AG04450 (cell line): ENCODE measurements at regions not wholly inside any gene's neighbourhood (a gene's known extent, or its start where the extent isn't known, plus 50 kb on each side); places are given as distances from the start of the nearest gene placed in this dataset.

Source experiments
- CTCF ChIA-PET: fragments of 300-600, 350-600 bp; formaldehyde crosslinking; extraction: SDS; loops from one replicate; lab custom pipeline; 2022; ENCODE audit warnings: antibody characterized with exemption, inconsistent platforms; lab: Charles Lee
- POLR2A ChIA-PET: fragments of 350-600 bp; formaldehyde crosslinking; extraction: SDS; loops from one replicate; lab custom pipeline; 2021; ENCODE audit warnings: antibody characterized with exemption, inconsistent platforms; lab: Yijun Ruan, JAX
- DNase-seq: peaks from one replicate; pipeline ENCODE4 v3.0.0-alpha.2; 2011; ENCODE audit warnings: low read depth, low spot score
- H3K27ac ChIP-seq: one replicate; pipeline ENCODE4 v1.5.1; 2012; ENCODE audit warnings: low read depth, low read length, control low read depth
- H3K27me3 ChIP-seq: one replicate; pipeline ENCODE4 v1.6.0; 2012; ENCODE audit warnings: low read length; ENCODE audit not compliant: control insufficient read depth, insufficient read depth
- H3K4me3 ChIP-seq: 2 replicates; pipeline ENCODE4 v1.5.1; 2011; ENCODE audit warnings: mild to moderate bottlenecking, low read depth, low read length, control low read depth
- H3K9me3 ChIP-seq: 2 replicates; pipeline ENCODE4 v1.5.1; 2012; ENCODE audit warnings: low read length; ENCODE audit not compliant: control insufficient read depth, insufficient read depth
- CTCF ChIP-seq: IDR thresholded peaks from 2 replicates; pipeline ENCODE4 v1.5.1; 2011; ENCODE audit warnings: low read depth, low read length, control low read depth, inconsistent platforms

GRCh38 chr2:58369594-58369993 is 128.5 kb upstream of the FANCL start:
- Histone ChIP-seq H3K9me3 (no peaks in the 10 kb centered on the region), H3K4me3 (no peak overlapping the region), H3K27ac (no peak overlapping the region), H3K27me3 (no peaks in the 10 kb centered on the region)
- CTCF ChIA-PET, result no interaction called here
- TF ChIP-seq CTCF, result no peak
- POLR2A ChIA-PET, result no interaction called here
- DNase-seq, result no peak

- POLR2A ChIA-PET, result no interaction called here
- no peak overlapping the region for H3K27ac ChIP-seq
- TF ChIP-seq CTCF, result no peak
- no peak for DNase-seq
- CTCF ChIA-PET, result no interaction called here
- H3K9me3 ChIP-seq, result no peaks in the 10 kb centered on the region
- H3K4me3 ChIP-seq, result no peak overlapping the region
- no peaks in the 10 kb centered on the region for H3K27me3 ChIP-seq
Measured at GRCh38 chr2:58364098-58364497, 123.0 kb upstream of the FANCL start.

GRCh38 chr2:58358026-58358425 is 116.9 kb upstream of the FANCL start:
- H3K4me3 ChIP-seq, result no peak overlapping the region
- ChIA-PET CTCF (interaction anchor here (1.5 kb wide), 1 partner anchor 452 kb away, joined by 3 read pairs; no protein-coding TSS in a partner anchor), POLR2A (no interaction called here)

GRCh38 chr2:58357521-58357920 is 116.4 kb upstream of the FANCL start:
- ChIA-PET POLR2A (no interaction called here), CTCF (no interaction called here)
- no peaks in the 10 kb centered on the region for H3K27me3 ChIP-seq
- H3K9me3 ChIP-seq, result no peaks in the 10 kb centered on the region
- DNase-seq, result no peak
- no peak for TF ChIP-seq CTCF
- no peak overlapping the region for H3K4me3 ChIP-seq
- H3K27ac ChIP-seq, result no peak overlapping the region

More at GRCh38 chr2:58358026-58358425, 116.9 kb upstream of the FANCL start:
- TF ChIP-seq CTCF, result no peak
- Histone ChIP-seq H3K27ac (no peak overlapping the region), H3K27me3 (no peaks in the 10 kb centered on the region), H3K9me3 (no peaks in the 10 kb centered on the region)
- DNase-seq, result no peak

GRCh38 chr2:58354230-58354629 is 113.1 kb upstream of the FANCL start:
- H3K4me3 ChIP-seq, result no peak overlapping the region
- TF ChIP-seq CTCF, result no peak
- CTCF ChIA-PET, result interaction anchor here (1.5 kb wide), 1 partner anchor 448 kb away, joined by 5 read pairs; no protein-coding TSS in a partner anchor
- POLR2A ChIA-PET, result no interaction called here
- no peak overlapping the region for H3K27ac ChIP-seq
- H3K9me3 ChIP-seq, result no peaks in the 10 kb centered on the region
- DNase-seq, result no peak
- no peaks in the 10 kb centered on the region for H3K27me3 ChIP-seq
